A549 (cell line): ENCODE measurements at regions not wholly inside any gene's neighbourhood (a gene's known extent, or its start where the extent isn't known, plus 50 kb on each side); places are given as distances from the start of the nearest gene placed in this dataset.
"Not testable (repeated sequence)": the region's sequence is repeated elsewhere in the genome, so short reads cannot be mapped to it uniquely, and the experiment has no call there.

Experiments
- ATAC-seq, 2 experiments: fragments of 200-7000 bp in 1 of 2; fragments of >200 bp in 1 of 2; cut with Nextera tagmentation in 1 of 2; cut with Tn5 transposase in 1 of 2; 3 replicates each; pipeline versions ENCODE4 v1.8.0 to v1.9.1; 2018 to 2020; ENCODE audit warnings: mild to moderate bottlenecking in 1 of 2, moderate library complexity in 1 of 2
- CTCF ChIA-PET: fragments of 300-600 bp; sonication (Branson Sonifier 250); formaldehyde crosslinking; extraction: SDS; loops from one replicate; lab custom pipeline; 2021; ENCODE audit warnings: antibody characterized with exemption, inconsistent platforms; lab: Yijun Ruan, JAX
- POLR2A ChIA-PET: fragments of 350-600 bp; formaldehyde crosslinking; extraction: SDS; loops from one replicate; lab custom pipeline; 2021; ENCODE audit warnings: antibody characterized with exemption, inconsistent platforms; lab: Yijun Ruan, JAX
- DNase-seq, 2 experiments: peaks; one replicate each; pipeline versions ENCODE4 v3.0.0 to v3.0.0-alpha.2; 2011 to 2016; ENCODE audit warnings: low read depth in 1 of 2, low spot score in 1 of 2
- FAIRE-seq: peaks from 2 replicates; lab custom pipeline; 2011; peaks lifted over from hg19 to GRCh38; lab: Jason Lieb, UNC
- H3K27ac ChIP-seq, 2 experiments: fragments of >200 bp; sonication (Bioruptor Twin); formaldehyde crosslinking; 3 replicates each; pipeline ENCODE4 v1.5.1; 2016 to 2017
- H3K4me1 ChIP-seq: fragments of >200 bp; sonication (Bioruptor Twin); formaldehyde crosslinking; 3 replicates; pipeline ENCODE4 v1.6.1; 2016
- H3K4me2 ChIP-seq: fragments of >200 bp; sonication (Bioruptor Twin); formaldehyde crosslinking; 3 replicates; pipeline ENCODE4 v1.6.1; 2016
- H3K4me3 ChIP-seq: fragments of >200 bp; sonication (Bioruptor Twin); formaldehyde crosslinking; 3 replicates; pipeline ENCODE4 v1.5.1; 2016
- H3K9me3 ChIP-seq: fragments of >200 bp; sonication (Bioruptor Twin); formaldehyde crosslinking; 3 replicates; pipeline ENCODE4 v1.6.1; 2016
- CHD4 ChIP-seq: fragments of 200-600 bp; sonication (generic); IDR thresholded peaks from 2 replicates; pipeline ENCODE4 v1.6.1; 2016; ENCODE audit warnings: antibody characterized with exemption, mild to moderate bottlenecking, borderline replicate concordance
- FOSL2 ChIP-seq, 2 experiments: fragments of 450-650 bp in 1 of 2; fragments of >200 bp in 1 of 2; sonication (Bioruptor Twin) in 1 of 2; formaldehyde crosslinking; IDR thresholded peaks; 2 replicates each; pipeline versions ENCODE4 v1.5.0 to v1.6.1; 2016 to 2020; ENCODE audit warnings: mild to moderate bottlenecking in 1 of 2, moderate library complexity in 1 of 2
- HDAC2 ChIP-seq: fragments of 200-600 bp; sonication (generic); IDR thresholded peaks from 2 replicates; pipeline ENCODE4 v1.6.1; 2016
- HEYL ChIP-seq: fragments of 250-450 bp; sonication (Bioruptor Pico); IDR thresholded peaks from 2 replicates; pipeline ENCODE4 v1.8.0; 2021; ENCODE audit warnings: mild to moderate bottlenecking, moderate library complexity
- HOXA7 ChIP-seq: fragments of 250-450 bp; sonication (Bioruptor Pico); IDR thresholded peaks from 2 replicates; pipeline ENCODE4 v1.5.0; 2020; ENCODE audit warnings: mild to moderate bottlenecking, moderate library complexity
- HOXB13 ChIP-seq: fragments of 250-450 bp; sonication (Bioruptor Pico); IDR thresholded peaks from 2 replicates; pipeline ENCODE4 v1.5.0; 2020; ENCODE audit warnings: low read depth, mild to moderate bottlenecking, moderate library complexity
- JUN ChIP-seq, 2 experiments: fragments of >200 bp; sonication (Bioruptor Twin); formaldehyde crosslinking; IDR thresholded peaks; 2 replicates in 1 of 2; 3 replicates in 1 of 2; pipeline ENCODE4 v1.6.1; 2016 to 2017
- JUNB ChIP-seq: fragments of >200 bp; sonication (Bioruptor Twin); formaldehyde crosslinking; IDR thresholded peaks from 2 replicates; pipeline ENCODE4 v1.6.1; 2016
- KDM1A ChIP-seq: fragments of 200-600 bp; sonication (generic); IDR thresholded peaks from 2 replicates; pipeline ENCODE4 v1.6.1; 2016; ENCODE audit warnings: low read depth, mild to moderate bottlenecking
- MYC ChIP-seq: IDR thresholded peaks from 2 replicates; pipeline ENCODE4 v1.6.1; 2012; ENCODE audit warnings: mild to moderate bottlenecking, inconsistent platforms, low read length, improper control_type of control experiment, borderline replicate concordance
- POLR2AphosphoS2 ChIP-seq: conservative IDR thresholded peaks from 2 replicates; pipeline ENCODE4 v1.6.1; 2012; ENCODE audit warnings: low read length, improper control_type of control experiment, inconsistent platforms
- RAD21 ChIP-seq, 2 experiments: fragments of >200 bp in 1 of 2; sonication (Bioruptor Twin) in 1 of 2; formaldehyde crosslinking in 1 of 2; IDR thresholded peaks in 1 of 2; conservative IDR thresholded peaks in 1 of 2; 2 replicates in 1 of 2; 3 replicates in 1 of 2; pipeline ENCODE4 v1.6.1; 2012 to 2018; ENCODE audit warnings: inconsistent platforms in 1 of 2
- SREBF2 ChIP-seq: fragments of 450-650 bp; IDR thresholded peaks from 2 replicates; pipeline ENCODE4 v1.6.1; 2014; ENCODE audit warnings: mild to moderate bottlenecking, moderate library complexity
- TFCP2L1 ChIP-seq: fragments of 250-450 bp; sonication (Bioruptor Pico); IDR thresholded peaks from 2 replicates; pipeline ENCODE4 v1.5.0; 2021; ENCODE audit warnings: mild to moderate bottlenecking
- ZNF302 ChIP-seq: fragments of 250-450 bp; sonication (Bioruptor Pico); IDR thresholded peaks from 2 replicates; pipeline ENCODE4 v1.9.0; 2021; ENCODE audit warnings: inconsistent platforms, mild to moderate bottlenecking, moderate library complexity
- WGBS: methylation state at CpG from one replicate; pipeline ENCODE4 v1.1.6; 2017; ENCODE audit errors: missing lambda C conversion rate; 5-methylcytosine and 5-hydroxymethylcytosine counted together
- TF ChIP-seq, protein P1 (sequence below): fragments of 150-350 bp; IDR thresholded peaks from 2 replicates; pipeline ENCODE4 v1.6.1; 2014; ENCODE audit warnings: low read depth, mild to moderate bottlenecking, low read length
- TF ChIP-seq, protein P2 (sequence below): fragments of >200 bp; sonication (Bioruptor Twin); formaldehyde crosslinking; IDR thresholded peaks from 3 replicates; pipeline ENCODE4 v1.5.1; 2016
- TF ChIP-seq, protein P3 (sequence below): IDR thresholded peaks from 2 replicates; pipeline ENCODE4 v1.6.1; 2012

DNA sequence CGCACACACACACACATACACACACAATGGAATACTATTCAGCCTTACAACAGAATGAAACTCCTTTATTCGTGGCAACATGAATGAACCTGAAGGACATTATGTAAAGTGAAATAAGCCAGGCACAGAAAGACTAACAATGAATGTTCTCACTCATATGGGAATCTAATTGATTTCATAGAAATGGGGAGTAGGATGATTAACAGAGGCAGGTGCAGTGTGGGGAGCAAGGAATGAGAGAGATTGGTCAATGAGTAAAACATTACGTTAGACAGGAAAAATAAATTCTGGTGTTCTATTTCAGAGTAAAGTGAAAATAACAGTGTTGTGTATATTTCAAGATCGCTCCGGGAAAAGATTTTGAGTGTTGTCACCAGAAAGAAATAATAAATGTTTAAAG lies 694.5 kb downstream of the NXPH1 start:
- ChIA-PET CTCF (no interaction called here), POLR2A (no interaction called here)
- Histone ChIP-seq H3K4me1 (no peaks in the 10 kb centered on the region), H3K9me3 (no peaks in the 10 kb centered on the region; the same call in 2 of the 3 replicates), H3K4me2 (no peak overlapping the region), H3K4me3 (no peak overlapping the region), H3K27ac (no peak overlapping the region)
- TF ChIP-seq JUN (IDR thresholded peaks at IDR 0.05): no peak
- WGBS: 26% methylated on average over 5 of the region's 5 CpGs
- FAIRE-seq (no peak), DNase-seq (no peak), ATAC-seq (no peak)

DNA sequence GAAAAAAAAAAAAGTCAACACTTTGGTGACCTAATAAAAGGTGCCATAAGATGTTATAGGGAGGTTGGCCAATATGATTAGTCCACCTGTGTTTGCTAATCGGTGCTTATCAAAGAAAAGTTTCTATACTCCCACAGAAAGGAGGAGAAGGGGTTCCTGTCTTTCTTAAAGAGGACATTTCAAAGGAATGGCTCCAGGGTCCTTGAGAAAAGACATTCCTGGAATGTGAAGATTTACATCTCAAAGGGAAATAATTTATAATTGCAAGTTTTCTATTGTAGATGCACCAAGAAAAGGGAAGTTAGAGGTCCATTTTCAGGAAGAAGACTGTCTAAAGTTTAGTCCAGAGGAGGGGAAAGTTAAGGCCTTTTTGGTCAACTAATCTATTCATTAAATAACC lies 715.3 kb downstream of the NXPH1 start:
- Histone ChIP-seq H3K4me3 (no peak overlapping the region), H3K4me2 (no peak overlapping the region), H3K27ac (no peak overlapping the region), H3K4me1 (no peaks in the 10 kb centered on the region), H3K9me3 (no peaks in the 10 kb centered on the region; the same call in 2 of the 3 replicates)
- FAIRE-seq (no peak), DNase-seq (no peak), ATAC-seq (no peak)
- ChIA-PET POLR2A (no interaction called here), CTCF (no interaction called here)
- 0% methylated on average over 1 of the region's 1 CpG for WGBS
- TF ChIP-seq SREBF2 (no peak), HEYL (CRISPR knock-in tag) (no peak), HOXA7 (CRISPR knock-in tag) (no peak), RAD21 (conservative IDR thresholded peaks at IDR 0.05 in 1 of 2, IDR thresholded peaks at IDR 0.05 in 1 of 2) (no peak), JUNB (no peak), HDAC2 (no peak), TFCP2L1 (CRISPR knock-in tag) (no peak), MYC (no peak), FOSL2 (IDR thresholded peaks at IDR 0.05) (no peak), FOSL2 (CRISPR knock-in tag; IDR thresholded peaks at IDR 0.05) (no peak), HOXB13 (CRISPR knock-in tag) (no peak), POLR2AphosphoS2 (no peak), KDM1A (no peak), ZNF302 (CRISPR knock-in tag) (no peak), CHD4 (no peak)
- TF ChIP-seq, protein P1, sequence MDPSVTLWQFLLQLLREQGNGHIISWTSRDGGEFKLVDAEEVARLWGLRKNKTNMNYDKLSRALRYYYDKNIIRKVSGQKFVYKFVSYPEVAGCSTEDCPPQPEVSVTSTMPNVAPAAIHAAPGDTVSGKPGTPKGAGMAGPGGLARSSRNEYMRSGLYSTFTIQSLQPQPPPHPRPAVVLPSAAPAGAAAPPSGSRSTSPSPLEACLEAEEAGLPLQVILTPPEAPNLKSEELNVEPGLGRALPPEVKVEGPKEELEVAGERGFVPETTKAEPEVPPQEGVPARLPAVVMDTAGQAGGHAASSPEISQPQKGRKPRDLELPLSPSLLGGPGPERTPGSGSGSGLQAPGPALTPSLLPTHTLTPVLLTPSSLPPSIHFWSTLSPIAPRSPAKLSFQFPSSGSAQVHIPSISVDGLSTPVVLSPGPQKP: no peak
- TF ChIP-seq, protein P2, sequence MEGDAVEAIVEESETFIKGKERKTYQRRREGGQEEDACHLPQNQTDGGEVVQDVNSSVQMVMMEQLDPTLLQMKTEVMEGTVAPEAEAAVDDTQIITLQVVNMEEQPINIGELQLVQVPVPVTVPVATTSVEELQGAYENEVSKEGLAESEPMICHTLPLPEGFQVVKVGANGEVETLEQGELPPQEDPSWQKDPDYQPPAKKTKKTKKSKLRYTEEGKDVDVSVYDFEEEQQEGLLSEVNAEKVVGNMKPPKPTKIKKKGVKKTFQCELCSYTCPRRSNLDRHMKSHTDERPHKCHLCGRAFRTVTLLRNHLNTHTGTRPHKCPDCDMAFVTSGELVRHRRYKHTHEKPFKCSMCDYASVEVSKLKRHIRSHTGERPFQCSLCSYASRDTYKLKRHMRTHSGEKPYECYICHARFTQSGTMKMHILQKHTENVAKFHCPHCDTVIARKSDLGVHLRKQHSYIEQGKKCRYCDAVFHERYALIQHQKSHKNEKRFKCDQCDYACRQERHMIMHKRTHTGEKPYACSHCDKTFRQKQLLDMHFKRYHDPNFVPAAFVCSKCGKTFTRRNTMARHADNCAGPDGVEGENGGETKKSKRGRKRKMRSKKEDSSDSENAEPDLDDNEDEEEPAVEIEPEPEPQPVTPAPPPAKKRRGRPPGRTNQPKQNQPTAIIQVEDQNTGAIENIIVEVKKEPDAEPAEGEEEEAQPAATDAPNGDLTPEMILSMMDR: no peak
- TF ChIP-seq, protein P3, sequence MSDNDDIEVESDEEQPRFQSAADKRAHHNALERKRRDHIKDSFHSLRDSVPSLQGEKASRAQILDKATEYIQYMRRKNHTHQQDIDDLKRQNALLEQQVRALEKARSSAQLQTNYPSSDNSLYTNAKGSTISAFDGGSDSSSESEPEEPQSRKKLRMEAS: no peak

DNA sequence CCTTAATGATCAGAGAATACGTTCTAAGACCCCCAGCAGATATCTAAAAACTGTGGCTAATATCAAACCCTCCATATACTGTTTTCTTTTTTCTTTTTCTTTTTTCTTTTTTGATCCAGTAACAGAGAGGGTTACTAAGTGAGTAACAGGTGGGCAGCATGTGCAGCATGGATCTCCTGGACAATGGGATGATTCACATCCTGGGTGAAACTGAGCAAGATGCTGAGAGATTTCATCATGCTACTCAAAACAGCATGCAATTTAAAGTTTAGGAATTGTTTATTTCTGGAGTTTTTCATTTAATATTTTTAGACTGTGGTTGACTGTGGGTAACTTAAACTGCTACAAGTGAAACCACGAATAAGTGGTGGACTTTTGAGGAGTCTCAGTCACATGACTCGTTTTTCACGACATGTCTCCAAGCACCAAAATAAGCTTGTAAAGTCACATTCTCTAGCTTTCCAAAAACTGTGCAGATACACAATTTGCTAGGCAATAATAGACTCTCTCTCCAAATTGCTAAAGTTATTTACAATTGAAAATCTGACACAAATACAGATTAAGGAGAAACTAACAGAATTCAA lies 716.2 kb downstream of the NXPH1 start:
- Histone ChIP-seq H3K4me3 (no peak overlapping the region), H3K4me1 (no peaks in the 10 kb centered on the region), H3K4me2 (no peak overlapping the region), H3K9me3 (peaks cover 3% of the 10 kb centered on the region; the same call in 1 of the 3 replicates), H3K27ac (no peak overlapping the region)
- TF ChIP-seq ZNF302 (CRISPR knock-in tag) (no peak), FOSL2 (IDR thresholded peaks at IDR 0.05) (no peak), FOSL2 (CRISPR knock-in tag; IDR thresholded peaks at IDR 0.05) (no peak)
- no peak for FAIRE-seq
- ATAC-seq: no peak
- ChIA-PET CTCF (no interaction called here), POLR2A (no interaction called here)
- no peak for DNase-seq
- 4% methylated on average over 4 of the region's 4 CpGs for WGBS

DNA sequence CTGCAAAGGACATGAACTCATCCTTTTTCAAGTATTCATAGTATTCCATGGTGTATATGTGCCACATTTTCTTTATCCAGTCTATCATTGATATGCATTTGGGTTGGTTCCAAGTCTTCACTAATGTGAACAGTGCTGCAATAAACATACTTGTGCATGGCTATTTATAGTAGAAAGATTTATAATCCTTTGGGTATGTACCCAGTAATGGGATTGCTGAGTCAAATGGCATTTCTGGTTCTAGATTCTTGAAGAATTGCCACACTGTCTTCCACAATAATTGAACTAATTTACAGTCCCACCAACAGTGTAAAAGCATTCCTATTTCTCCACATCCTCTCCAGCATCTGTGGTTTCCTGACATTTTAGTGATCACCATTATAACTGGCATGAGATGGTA lies 730.3 kb downstream of the NXPH1 start:
- CTCF ChIA-PET, H3K4me3 ChIP-seq, DNase-seq, POLR2A ChIA-PET, H3K4me2 ChIP-seq, H3K27ac ChIP-seq, H3K4me1 ChIP-seq, FAIRE-seq, H3K9me3 ChIP-seq, ATAC-seq: not testable (repeated sequence)
